NCI-H510A (cell line): ENCODE measurements at regions not wholly inside any gene's neighbourhood (a gene's known extent, or its start where the extent isn't known, plus 50 kb on each side); places are given as distances from the start of the nearest gene placed in this dataset.

Source experiments
- DNase-seq: peaks from one replicate; lab custom pipeline; 2025; lab: John Stamatoyannopoulos, UW

GRCh38 chr4:67120369-67120768, 424.9 kb downstream of the CENPC start:
- DNase-seq = no peak

GRCh38 chr4:67109276-67109675, 436.0 kb downstream of the CENPC start:
- DNase-seq = no peak

GRCh38 chr4:67106861-67107460, 438.3 kb downstream of the CENPC start:
- DNase-seq = peak; percentile 82

DNA sequence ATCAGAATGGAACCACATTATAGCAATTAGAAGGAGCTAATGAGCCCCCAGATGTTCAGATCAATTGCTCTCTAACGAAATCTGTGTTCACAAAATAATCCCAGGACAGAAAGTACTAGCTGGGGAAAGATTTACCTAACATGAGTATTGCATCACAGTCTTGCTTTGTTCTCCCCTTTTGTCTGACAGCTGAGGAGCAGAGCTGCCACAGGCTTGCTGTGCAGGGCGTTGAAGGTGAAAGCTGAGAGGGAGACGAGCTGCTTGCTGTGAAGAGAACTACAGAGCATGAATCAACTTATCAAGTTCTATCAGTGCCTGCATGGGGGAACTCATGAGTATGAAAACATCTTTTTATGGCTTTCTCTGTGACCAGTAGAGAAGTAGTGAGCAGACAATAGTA, 441.2 kb downstream of the CENPC start:
- no peak for DNase-seq

DNA sequence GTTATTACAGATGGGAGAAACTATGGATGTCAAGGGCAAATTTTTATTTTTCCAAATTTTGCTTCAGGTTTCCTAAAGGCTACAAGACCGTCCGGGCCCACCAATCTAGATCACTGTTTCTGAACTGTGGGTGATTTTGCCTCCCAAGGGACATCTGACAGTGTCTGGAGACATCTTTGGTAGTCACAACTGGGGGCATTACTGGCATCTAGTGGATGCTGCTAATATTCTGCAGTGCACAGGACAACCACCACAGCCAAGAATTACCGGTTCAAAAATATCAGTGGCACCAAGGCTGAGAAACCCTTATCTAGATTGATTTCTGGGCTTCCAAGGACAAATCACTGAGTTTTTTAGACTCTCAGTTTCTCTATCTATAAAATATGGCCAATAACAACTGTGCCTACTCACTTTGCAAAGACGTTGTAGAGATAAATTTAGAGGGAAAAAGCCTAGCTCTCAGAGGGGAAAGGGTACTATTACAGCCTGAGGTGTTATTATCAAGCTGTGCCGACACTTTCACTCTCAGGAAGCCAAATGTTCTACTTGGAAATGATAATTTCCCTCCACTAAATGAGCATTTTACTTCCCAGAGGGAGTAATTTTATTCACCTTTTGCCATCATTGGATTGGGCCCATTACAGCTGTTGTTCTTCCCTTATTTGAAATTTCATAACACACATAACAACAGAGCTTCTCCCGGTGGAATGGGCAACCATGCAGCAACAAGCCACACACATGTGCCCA, 442.1 kb downstream of the CENPC start:
- no peak for DNase-seq

- no peak for DNase-seq
Observed at GRCh38 chr4:67101612-67102011, 443.7 kb downstream of the CENPC start.

GRCh38 chr4:67092351-67092750, 453.0 kb downstream of the CENPC start:
- no peak for DNase-seq

- no peak for DNase-seq
Observed at GRCh38 chr4:67091673-67092072, 453.6 kb downstream of the CENPC start.

DNA sequence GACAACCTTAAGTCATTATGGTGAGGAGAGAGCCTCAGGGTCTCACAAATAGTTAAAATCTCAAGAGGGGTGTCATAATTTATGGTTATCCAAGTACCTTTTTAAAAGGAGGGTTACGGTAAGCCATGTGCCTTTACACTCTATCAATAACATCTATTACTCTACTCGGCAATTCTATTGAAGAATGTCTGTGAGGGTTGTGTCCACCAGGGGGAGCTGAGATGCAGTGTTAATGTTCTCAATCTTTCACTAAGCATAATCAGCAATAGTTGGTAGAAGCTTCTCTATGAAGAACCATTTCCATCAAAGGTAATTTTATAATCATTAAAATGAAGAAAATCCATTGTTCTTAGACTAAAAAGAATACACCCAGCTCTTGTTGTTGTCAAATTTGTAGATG, 457.4 kb downstream of the CENPC start:
- DNase-seq = no peak

DNA sequence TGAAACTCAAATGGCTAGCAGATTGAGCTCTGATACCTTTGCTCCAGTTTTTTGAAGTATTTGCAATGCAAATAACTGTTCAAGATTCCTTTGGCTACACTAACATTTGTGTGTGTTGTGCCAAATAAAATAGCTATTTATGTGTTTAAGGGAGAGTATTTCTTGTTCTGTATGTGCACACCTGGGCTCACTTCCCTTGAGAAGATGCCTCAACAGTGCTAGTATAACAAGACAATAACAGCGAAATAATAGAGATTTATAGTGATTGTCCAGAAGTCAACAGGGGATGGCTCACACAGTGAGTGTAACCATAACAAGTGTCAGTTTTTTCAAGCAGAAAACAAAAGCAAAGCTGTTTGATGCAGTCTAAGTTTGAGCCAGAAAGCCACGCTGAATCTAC, 460.5 kb downstream of the CENPC start:
- no peak for DNase-seq

DNA sequence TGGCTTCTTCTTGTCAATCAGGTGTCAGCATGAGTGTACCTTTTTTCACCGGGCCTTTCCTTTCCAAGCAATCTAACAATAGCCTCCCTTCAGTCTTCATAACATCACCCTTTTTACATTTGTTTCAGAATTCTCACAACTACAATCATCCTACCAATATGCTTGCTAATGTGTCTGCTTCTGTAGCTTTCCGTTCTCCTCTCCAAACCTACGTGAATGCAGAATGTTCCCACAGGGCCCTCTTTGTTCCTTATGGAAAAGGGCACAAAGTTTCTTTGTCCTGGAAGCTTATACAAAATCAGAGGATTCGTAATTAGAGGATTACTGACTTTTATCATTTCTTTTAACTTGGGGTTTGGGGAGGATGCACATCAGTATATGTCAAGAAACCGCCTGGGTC, 461.8 kb downstream of the CENPC start:
- no peak for DNase-seq

- DNase-seq = no peak
Observed at GRCh38 chr4:67082746-67083145, 462.6 kb downstream of the CENPC start.

GRCh38 chr4:67080046-67080557, 465.2 kb downstream of the CENPC start:
- DNase-seq = no peak

DNA sequence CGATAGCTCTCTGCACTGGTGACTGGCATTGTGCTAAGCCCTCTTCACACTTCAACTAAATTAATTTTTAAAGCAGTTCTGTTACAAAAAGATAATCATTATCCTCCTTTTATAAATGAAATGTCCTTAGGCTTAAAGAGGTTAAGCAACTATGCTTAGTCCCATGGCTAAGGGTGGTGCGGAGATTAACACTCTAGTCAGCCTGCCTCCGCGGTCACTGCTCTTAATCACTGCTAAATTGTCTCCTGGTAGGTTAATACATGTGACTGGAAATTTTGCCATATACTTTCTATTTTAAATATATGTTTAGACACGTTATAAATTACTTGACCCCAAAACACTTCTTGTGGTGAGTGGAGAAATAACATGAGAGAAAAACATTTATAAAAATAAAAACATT, 473.7 kb downstream of the CENPC start:
- DNase-seq = no peak

GRCh38 chr4:67055319-67055718, 490.0 kb downstream of the CENPC start:
- no peak for DNase-seq

DNA sequence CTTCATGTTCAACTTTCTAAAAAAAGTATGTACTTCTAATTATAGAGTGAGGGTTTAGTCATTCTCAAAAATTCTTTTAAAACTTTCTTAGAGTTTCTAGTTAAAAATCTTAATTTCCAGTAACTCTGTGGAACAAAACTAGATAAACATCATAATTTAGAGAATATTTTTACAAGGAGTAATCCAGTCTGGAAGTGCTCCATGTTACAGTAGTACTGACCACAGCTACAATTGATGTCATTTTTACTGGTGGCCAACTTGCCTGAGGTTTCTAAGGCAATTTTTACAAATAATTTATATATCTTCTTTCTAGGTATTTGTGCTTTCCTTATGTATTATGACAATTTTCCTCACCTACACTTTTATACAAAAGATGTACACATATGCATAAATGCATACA, 490.4 kb downstream of the CENPC start:
- DNase-seq = no peak

DNA sequence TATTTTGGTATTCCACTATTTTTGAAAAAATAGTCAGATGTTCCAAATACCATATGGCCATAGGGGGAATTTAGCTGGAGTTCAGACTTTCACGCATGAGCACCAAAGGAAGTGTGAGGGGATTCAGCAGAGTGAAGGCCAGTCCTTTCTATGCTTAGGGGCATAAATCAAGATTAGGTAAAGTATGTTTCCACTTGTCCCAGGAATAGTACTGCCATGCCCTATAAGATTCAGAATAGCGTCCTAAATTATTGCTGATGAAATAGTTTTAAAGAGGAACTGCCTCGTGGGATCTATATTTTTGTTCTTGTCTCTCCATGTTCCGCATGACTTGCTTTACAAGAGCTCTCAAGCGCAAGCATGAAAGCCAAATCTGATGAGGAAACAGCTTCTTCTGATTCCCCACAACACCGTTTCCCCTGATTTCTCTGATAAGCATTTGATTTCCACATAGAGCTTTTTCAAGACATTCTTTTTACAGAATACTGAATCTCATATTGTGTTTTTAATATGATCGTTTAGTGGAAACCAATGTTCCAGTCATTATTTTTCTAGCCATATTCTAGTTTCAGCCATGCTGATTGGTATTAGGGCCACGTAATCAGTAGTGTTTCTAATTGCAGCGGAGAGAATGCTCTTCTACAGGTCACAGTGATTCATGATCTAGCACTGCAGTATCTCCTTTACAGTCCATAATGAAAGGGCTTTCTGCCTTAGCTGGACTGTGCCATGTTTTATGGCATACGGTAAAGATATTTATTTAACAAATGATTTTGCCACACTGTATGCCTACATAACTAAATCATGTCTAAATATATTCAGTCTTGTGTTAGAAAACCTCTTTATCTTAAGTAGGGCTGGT, 492.3 kb downstream of the CENPC start:
- peak; percentile 60 for DNase-seq

- DNase-seq = no peak
Observed at GRCh38 chr4:67051000-67051789, 494.1 kb downstream of the CENPC start.

DNA sequence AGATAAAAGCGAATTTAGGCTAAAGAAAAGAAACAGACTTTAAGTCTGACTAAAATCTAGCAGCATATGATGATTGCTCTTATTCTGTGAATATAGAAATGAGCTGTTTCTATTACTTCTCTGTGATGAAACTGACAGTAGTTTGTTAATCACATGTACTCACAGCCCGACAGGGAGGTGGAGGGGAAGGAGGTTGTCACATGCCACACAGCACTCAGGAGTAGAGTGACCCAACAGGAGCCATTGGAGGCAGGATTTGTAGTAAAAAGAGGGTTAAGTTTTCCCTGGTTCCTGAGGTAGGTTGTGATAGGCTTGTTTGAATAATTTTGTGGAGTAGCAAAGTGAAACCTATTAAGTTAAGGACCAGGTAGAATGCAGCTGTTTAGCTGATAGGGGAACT, 495.9 kb downstream of the CENPC start:
- DNase-seq = peak; percentile 17

DNA sequence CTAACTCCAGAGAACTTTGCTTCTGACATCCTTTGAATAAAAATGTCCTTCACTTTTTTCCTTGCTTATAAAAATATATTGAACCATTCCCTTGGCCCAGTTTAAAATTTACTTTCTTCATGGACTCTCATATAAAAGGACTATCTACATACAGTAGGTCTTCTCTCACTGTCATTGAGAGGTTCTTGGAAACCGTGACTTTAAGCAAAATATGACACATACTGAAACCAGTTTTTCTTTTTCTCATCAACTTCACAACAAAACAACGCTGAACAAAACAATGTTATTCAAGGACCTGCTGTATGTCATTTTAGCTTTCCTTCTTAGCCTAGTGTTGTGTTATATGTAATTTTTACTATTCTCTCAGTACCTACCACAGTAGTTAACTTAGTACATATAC, 496.8 kb downstream of the CENPC start:
- no peak for DNase-seq

GRCh38 chr4:67040315-67040714, 505.0 kb downstream of the CENPC start:
- DNase-seq = no peak

DNA sequence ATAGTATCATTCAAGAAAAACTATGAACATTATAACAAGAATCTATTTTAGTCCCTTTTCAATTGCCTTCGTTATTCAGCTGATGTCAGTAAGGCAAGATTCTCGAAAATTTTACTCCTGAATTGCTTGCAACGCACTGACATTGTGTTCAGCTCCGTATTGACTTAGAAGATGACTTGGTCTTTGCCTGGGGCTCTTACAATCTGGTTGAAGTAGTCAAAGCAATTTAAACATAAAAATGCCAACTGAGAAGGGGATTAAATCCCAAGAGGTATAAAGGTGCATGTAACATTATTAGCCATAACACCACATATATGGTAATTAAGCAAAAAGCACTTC, 507.1 kb downstream of the CENPC start:
- DNase-seq = no peak
